ENCODE measurements at regions not wholly inside any gene's neighbourhood (a gene's known extent, or its start where the extent isn't known, plus 50 kb on each side); places are given as distances from the start of the nearest gene placed in this dataset.
A peak's percentile ranks its signal among the peaks of the same experiment; 100 is the strongest.

- TF ChIP-seq PRDM2 (tag by site-specific recombination; IDR thresholded peaks at IDR 0.05; ENCODE audit: borderline replicate concordance) (no peak), ZNF660 (tag by site-specific recombination; IDR thresholded peaks at IDR 0.05) (peak; percentile 68; the same call in 1 of the 2 replicates), TRIM28 (IDR thresholded peaks at IDR 0.05; ENCODE audit: borderline replicate concordance, low read length) (no peak), ZSCAN4 (tag by site-specific recombination; IDR thresholded peaks at IDR 0.05) (0 out of 2 replicates have a peak, but pooled peaks have one; percentile 15), ZFHX2 (tag by site-specific recombination; conservative IDR thresholded peaks at IDR 0.05) (peak; percentile 47), REST (tag by site-specific recombination; IDR thresholded peaks at IDR 0.05) (no peak), ZNF501 (tag by site-specific recombination; IDR thresholded peaks at IDR 0.05) (no peak), ZSCAN5A (tag by site-specific recombination; IDR thresholded peaks at IDR 0.05) (peak; percentile 33; the same call in 1 of the 2 replicates), ZNF776 (tag by site-specific recombination; IDR thresholded peaks at IDR 0.05; ENCODE audit: borderline replicate concordance) (no peak), ZNF830 (tag by site-specific recombination; IDR thresholded peaks at IDR 0.05; ENCODE audit: low read depth) (no peak), ZFP41 (tag by site-specific recombination; IDR thresholded peaks at IDR 0.05; ENCODE audit: borderline replicate concordance) (no peak), ZNF658 (tag by site-specific recombination; IDR thresholded peaks at IDR 0.05) (no peak), ZNF626 (tag by site-specific recombination; IDR thresholded peaks at IDR 0.05) (no peak), ZNF391 (tag by site-specific recombination; IDR thresholded peaks at IDR 0.05; ENCODE audit: borderline replicate concordance, low read depth) (0 out of 2 replicates have a peak, but pooled peaks have one; percentile 38), KLF10 (tag by site-specific recombination; IDR thresholded peaks at IDR 0.05) (no peak), ZBTB48 (tag by site-specific recombination; IDR thresholded peaks at IDR 0.05) (peak; percentile 73; the same call in 1 of the 2 replicates), MYNN (tag by site-specific recombination; IDR thresholded peaks at IDR 0.05; ENCODE audit: borderline replicate concordance) (no peak), ZNF530 (tag by site-specific recombination; IDR thresholded peaks at IDR 0.05; ENCODE audit: low read depth) (no peak)
- TF ChIP-seq, protein P1, sequence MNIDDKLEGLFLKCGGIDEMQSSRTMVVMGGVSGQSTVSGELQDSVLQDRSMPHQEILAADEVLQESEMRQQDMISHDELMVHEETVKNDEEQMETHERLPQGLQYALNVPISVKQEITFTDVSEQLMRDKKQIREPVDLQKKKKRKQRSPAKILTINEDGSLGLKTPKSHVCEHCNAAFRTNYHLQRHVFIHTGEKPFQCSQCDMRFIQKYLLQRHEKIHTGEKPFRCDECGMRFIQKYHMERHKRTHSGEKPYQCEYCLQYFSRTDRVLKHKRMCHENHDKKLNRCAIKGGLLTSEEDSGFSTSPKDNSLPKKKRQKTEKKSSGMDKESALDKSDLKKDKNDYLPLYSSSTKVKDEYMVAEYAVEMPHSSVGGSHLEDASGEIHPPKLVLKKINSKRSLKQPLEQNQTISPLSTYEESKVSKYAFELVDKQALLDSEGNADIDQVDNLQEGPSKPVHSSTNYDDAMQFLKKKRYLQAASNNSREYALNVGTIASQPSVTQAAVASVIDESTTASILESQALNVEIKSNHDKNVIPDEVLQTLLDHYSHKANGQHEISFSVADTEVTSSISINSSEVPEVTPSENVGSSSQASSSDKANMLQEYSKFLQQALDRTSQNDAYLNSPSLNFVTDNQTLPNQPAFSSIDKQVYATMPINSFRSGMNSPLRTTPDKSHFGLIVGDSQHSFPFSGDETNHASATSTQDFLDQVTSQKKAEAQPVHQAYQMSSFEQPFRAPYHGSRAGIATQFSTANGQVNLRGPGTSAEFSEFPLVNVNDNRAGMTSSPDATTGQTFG (tag by site-specific recombination; IDR thresholded peaks at IDR 0.05; ENCODE audit: borderline replicate concordance): no peak
- TF ChIP-seq, protein P2, sequence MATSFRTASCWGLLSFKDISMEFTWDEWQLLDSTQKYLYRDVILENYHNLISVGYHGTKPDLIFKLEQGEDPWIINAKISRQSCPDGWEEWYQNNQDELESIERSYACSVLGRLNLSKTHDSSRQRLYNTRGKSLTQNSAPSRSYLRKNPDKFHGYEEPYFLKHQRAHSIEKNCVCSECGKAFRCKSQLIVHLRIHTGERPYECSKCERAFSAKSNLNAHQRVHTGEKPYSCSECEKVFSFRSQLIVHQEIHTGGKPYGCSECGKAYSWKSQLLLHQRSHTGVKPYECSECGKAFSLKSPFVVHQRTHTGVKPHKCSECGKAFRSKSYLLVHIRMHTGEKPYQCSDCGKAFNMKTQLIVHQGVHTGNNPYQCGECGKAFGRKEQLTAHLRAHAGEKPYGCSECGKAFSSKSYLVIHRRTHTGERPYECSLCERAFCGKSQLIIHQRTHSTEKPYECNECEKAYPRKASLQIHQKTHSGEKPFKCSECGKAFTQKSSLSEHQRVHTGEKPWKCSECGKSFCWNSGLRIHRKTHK (tag by site-specific recombination; IDR thresholded peaks at IDR 0.05): no peak
Measured at GRCh38 chr3:11718637-11719405, 75.1 kb upstream of the VGLL4 start (continued).
